Endothelial cell of umbilical vein (primary cell): ENCODE measurements at regions not wholly inside any gene's neighbourhood (a gene's known extent, or its start where the extent isn't known, plus 50 kb on each side); places are given as distances from the start of the nearest gene placed in this dataset.

Experiments used
- BruUV-seq: library from RNA; stranded (reverse); fragments of 400-500 nt; replicated peaks from 2 replicates; lab custom pipeline; 2021; lab: Mats Ljungman, UMichigan
- CTCF ChIA-PET: fragments of 300-600, 350-600 bp; sonication (Branson Sonifier 250); formaldehyde crosslinking; loops from one replicate; lab custom pipeline; 2021; ENCODE audit warnings: antibody characterized with exemption, inconsistent platforms; lab: Charles Lee
- POLR2A ChIA-PET: fragments of 300-600, 350-600 bp; sonication (Branson Sonifier 250); formaldehyde crosslinking; loops from one replicate; lab custom pipeline; 2021; ENCODE audit warnings: antibody characterized with exemption, inconsistent platforms; lab: Charles Lee
- DNase-seq: peaks from one replicate; pipeline ENCODE4 v3.0.0-alpha.2; 2011; ENCODE audit warnings: low read depth, low spot score
- FAIRE-seq: peaks from 2 replicates; lab custom pipeline; 2011; peaks lifted over from hg19 to GRCh38; lab: Jason Lieb, UNC
- H2AFZ ChIP-seq: 2 replicates; pipeline ENCODE4 v1.6.0; 2012; ENCODE audit warnings: low read depth, low read length, control low read depth, inconsistent platforms
- H3K27ac ChIP-seq: 2 replicates; pipeline ENCODE4 v1.5.1; 2011; ENCODE audit warnings: low read depth, mild to moderate bottlenecking, control low read depth, low read length, moderate library complexity; ENCODE audit not compliant: insufficient read depth
- H3K27me3 ChIP-seq, 2 experiments: 2 replicates each; pipeline versions ENCODE4 v1.6.0 to v1.6.1; 2011; ENCODE audit warnings: low read length in 2 of 2, mixed read lengths in 1 of 2; ENCODE audit not compliant: control insufficient read depth in 2 of 2, insufficient read depth in 2 of 2
- H3K36me3 ChIP-seq, 2 experiments: 2 replicates in 1 of 2; 3 replicates in 1 of 2; pipeline ENCODE4 v1.5.1; 2011; ENCODE audit warnings: low read length in 2 of 2, mild to moderate bottlenecking in 1 of 2, moderate library complexity in 1 of 2; ENCODE audit not compliant: control insufficient read depth in 2 of 2, insufficient read depth in 2 of 2; ENCODE audit errors: extremely low read depth in 1 of 2
- H3K4me1 ChIP-seq: 3 replicates; pipeline ENCODE4 v1.5.1; 2011; ENCODE audit warnings: mild to moderate bottlenecking, low read length; ENCODE audit not compliant: control insufficient read depth, insufficient read depth; ENCODE audit errors: extremely low read depth
- H3K4me2 ChIP-seq: 2 replicates; pipeline ENCODE4 v1.6.1; 2011; ENCODE audit warnings: low read length, control low read depth, mixed read lengths; ENCODE audit not compliant: insufficient read depth
- H3K4me3 ChIP-seq, 3 experiments: fragments of 200-600 bp in 1 of 3; sonication (generic), shearing (Covaris generic) in 1 of 3; replicated peaks in 1 of 3; 2 replicates each; pipeline ENCODE4 v1.5.1; 2011 to 2016; ENCODE audit warnings: control low read depth in 3 of 3, low read length in 3 of 3, mild to moderate bottlenecking in 2 of 3, inconsistent platforms in 1 of 3, low read depth in 1 of 3, moderate library complexity in 1 of 3; ENCODE audit not compliant: insufficient read depth in 1 of 3
- H3K79me2 ChIP-seq: 2 replicates; pipeline ENCODE4 v1.6.0; 2012; ENCODE audit warnings: low read length, inconsistent platforms; ENCODE audit not compliant: control insufficient read depth, insufficient read depth
- H3K9ac ChIP-seq: replicated peaks from 2 replicates; pipeline ENCODE3; 2011; ENCODE audit warnings: low read length, control low read depth; ENCODE audit not compliant: insufficient read depth; ENCODE audit errors: extremely low read depth
- H3K9me1 ChIP-seq: replicated peaks from 3 replicates; pipeline ENCODE4 v1.6.0; 2011; ENCODE audit warnings: mild to moderate bottlenecking, low read length; ENCODE audit not compliant: control insufficient read depth, insufficient read depth; ENCODE audit errors: extremely low read depth
- H3K9me3 ChIP-seq: replicated peaks from 2 replicates; pipeline ENCODE4 v1.5.1; 2012; ENCODE audit warnings: low read length, inconsistent platforms; ENCODE audit not compliant: control insufficient read depth, insufficient read depth
- H4K20me1 ChIP-seq: replicated peaks from 2 replicates; pipeline ENCODE3; 2011; ENCODE audit warnings: mild to moderate bottlenecking, low read length; ENCODE audit not compliant: control insufficient read depth, insufficient read depth; ENCODE audit errors: extremely low read depth
- CTCF ChIP-seq, 2 donors: IDR thresholded peaks; 1 replicate in 1 of 2; 2 replicates in 1 of 2; pipeline ENCODE4 v1.5.1; 2011; ENCODE audit warnings: low read length in 2 of 2, mild to moderate bottlenecking in 2 of 2, moderate library complexity in 2 of 2, control low read depth in 1 of 2, inconsistent platforms in 1 of 2, low read depth in 1 of 2; ENCODE audit not compliant: insufficient read depth in 1 of 2; ENCODE audit errors: extremely low read depth in 1 of 2
- EZH2 ChIP-seq: IDR thresholded peaks from 2 replicates; pipeline ENCODE4 v1.6.1; 2012; ENCODE audit warnings: borderline replicate concordance, low read depth, mild to moderate bottlenecking, moderate library complexity, low read length, inconsistent platforms; ENCODE audit not compliant: severe bottlenecking
- FOS ChIP-seq: IDR thresholded peaks from 2 replicates; pipeline ENCODE4 v1.6.1; 2011; ENCODE audit warnings: mild to moderate bottlenecking, low read length, moderate library complexity, borderline replicate concordance; ENCODE audit not compliant: insufficient read depth
- GATA2 ChIP-seq: IDR thresholded peaks from 2 replicates; pipeline ENCODE4 v1.7.0; 2011; ENCODE audit warnings: low read depth, mild to moderate bottlenecking, moderate library complexity, mixed read lengths, low read length; ENCODE audit not compliant: insufficient read length, insufficient read depth
- JUN ChIP-seq: IDR thresholded peaks from 2 replicates; pipeline ENCODE4 v1.6.1; 2011; ENCODE audit warnings: borderline replicate concordance, low read depth; ENCODE audit not compliant: insufficient read length, insufficient read depth
- MAX ChIP-seq: IDR thresholded peaks from 2 replicates; pipeline ENCODE4 v1.6.1; 2011; ENCODE audit not compliant: insufficient read depth, insufficient read length
- MYC ChIP-seq: IDR thresholded peaks from one replicate; pipeline ENCODE4 v1.6.1; 2011; ENCODE audit warnings: mild to moderate bottlenecking, low read depth, low read length
- POLR2A ChIP-seq: IDR thresholded peaks from 2 replicates; pipeline ENCODE4 v1.6.1; 2012; ENCODE audit warnings: low read depth, mild to moderate bottlenecking, control low read depth, low read length
- POLR2AphosphoS5 ChIP-seq: IDR thresholded peaks from 2 replicates; pipeline ENCODE4 v1.6.1; 2012; ENCODE audit warnings: low read depth, mild to moderate bottlenecking, control low read depth, low read length, moderate library complexity; ENCODE audit not compliant: insufficient read depth
- dilution Hi-C: fragments of 300-500 bp; cut with MboI; formaldehyde crosslinking; loops from one replicate; pipeline ENCODE4 v1.15.0; 2019; ENCODE audit warnings: low sequenced_read_pairs; ENCODE audit not compliant: extremely low pct_ligation_motif_present
- intact Hi-C: fragments of 100-400 bp; cut with micrococcal nuclease; formaldehyde crosslinking; loops from one replicate; pipeline ENCODE4 v1.10.0; 2022

- no peak for TF ChIP-seq POLR2AphosphoS5
- no peak for TF ChIP-seq MYC
- TF ChIP-seq FOS: no peak
- no peak for TF ChIP-seq CTCF (IDR thresholded peaks at IDR 0.05; ENCODE audit: extremely low read depth in 1 of 2, insufficient read depth in 1 of 2, low read depth in 1 of 2, low read length in 2 of 2)
- TF ChIP-seq MAX: no peak
- TF ChIP-seq GATA2: no peak
- TF ChIP-seq POLR2A: no peak
- TF ChIP-seq EZH2: no peak
- TF ChIP-seq JUN: no peak
- BruUV-seq: no TSS peak
- Histone ChIP-seq H3K36me3 (no peaks in the 10 kb centered on the region), H3K9me3 (no peaks in the 10 kb centered on the region), H3K9me1 (no peaks in the 10 kb centered on the region), H3K4me3 (no peak overlapping the region), H3K27me3 (no peaks in the 10 kb centered on the region), H3K9ac (no peak overlapping the region), H3K79me2 (no peaks in the 10 kb centered on the region), H3K4me1 (no peaks in the 10 kb centered on the region), H2AFZ (no peak overlapping the region), H3K4me2 (no peak overlapping the region), H3K27ac (no peak overlapping the region), H4K20me1 (no peaks in the 10 kb centered on the region)
- no peak for DNase-seq
- intact Hi-C loops: no loop called here
- CTCF ChIA-PET: interaction anchor here (1.2 kb wide), 1 partner anchor 108 kb away, joined by 4 read pairs; no protein-coding TSS in a partner anchor
- dilution Hi-C loops: no loop called here
- POLR2A ChIA-PET: no interaction called here
- FAIRE-seq: no peak
Observed at GRCh38 chr5:97338729-97339128, 155.7 kb upstream of the RIOK2 start.
